ENCODE measurements at regions not wholly inside any gene's neighbourhood (a gene's known extent, or its start where the extent isn't known, plus 50 kb on each side); places are given as distances from the start of the nearest gene placed in this dataset.

GRCh38 chr6:105890521-105891244 lies 195.5 kb upstream of the PRDM1 start:
- no peak overlapping the region for H3K4me3 ChIP-seq
- DNase-seq (no peak), ATAC-seq (no peak)
- H3K27ac ChIP-seq: no peak overlapping the region
- H3K27me3 ChIP-seq: no peaks in the 10 kb centered on the region
- TF ChIP-seq CTCF (IDR thresholded peaks at IDR 0.05 in 4 of 5, conservative IDR thresholded peaks at IDR 0.05 in 1 of 5): no peak
- no peak for TF ChIP-seq POLR2A (IDR thresholded peaks at IDR 0.05)
- H3K36me3 ChIP-seq: no peaks in the 10 kb centered on the region
- peaks cover 7 to 10% of the 10 kb centered on the region in 2 donors for H3K4me1 ChIP-seq
- no peaks in the 10 kb centered on the region for H3K9me3 ChIP-seq
- in situ Hi-C loops (cut with MboI; ENCODE audit: low sequenced_read_pairs in 4 of 4) (no loop called here), intact Hi-C loops (cut with DNase I; ENCODE audit: low total_unique reads) (no loop called here)

- DNase-seq (no peak), ATAC-seq (no peak)
- in situ Hi-C loops (cut with MboI; ENCODE audit: low sequenced_read_pairs in 4 of 4): no loop called here
- Histone ChIP-seq H3K4me3 (no peak overlapping the region), H3K27ac (no peak overlapping the region), H3K36me3 (no peaks in the 10 kb centered on the region), H3K27me3 (no peaks in the 10 kb centered on the region), H3K4me1 (peaks cover 7 to 10% of the 10 kb centered on the region in 2 donors), H3K9me3 (no peaks in the 10 kb centered on the region)
- TF ChIP-seq POLR2A (IDR thresholded peaks at IDR 0.05): no peak
- no peak for TF ChIP-seq CTCF (IDR thresholded peaks at IDR 0.05 in 4 of 5, conservative IDR thresholded peaks at IDR 0.05 in 1 of 5)
- intact Hi-C loops (cut with DNase I; ENCODE audit: low total_unique reads): no loop called here
These were observed 196.2 kb upstream of the PRDM1 start for GRCh38 chr6:105889902-105890301.

DNA sequence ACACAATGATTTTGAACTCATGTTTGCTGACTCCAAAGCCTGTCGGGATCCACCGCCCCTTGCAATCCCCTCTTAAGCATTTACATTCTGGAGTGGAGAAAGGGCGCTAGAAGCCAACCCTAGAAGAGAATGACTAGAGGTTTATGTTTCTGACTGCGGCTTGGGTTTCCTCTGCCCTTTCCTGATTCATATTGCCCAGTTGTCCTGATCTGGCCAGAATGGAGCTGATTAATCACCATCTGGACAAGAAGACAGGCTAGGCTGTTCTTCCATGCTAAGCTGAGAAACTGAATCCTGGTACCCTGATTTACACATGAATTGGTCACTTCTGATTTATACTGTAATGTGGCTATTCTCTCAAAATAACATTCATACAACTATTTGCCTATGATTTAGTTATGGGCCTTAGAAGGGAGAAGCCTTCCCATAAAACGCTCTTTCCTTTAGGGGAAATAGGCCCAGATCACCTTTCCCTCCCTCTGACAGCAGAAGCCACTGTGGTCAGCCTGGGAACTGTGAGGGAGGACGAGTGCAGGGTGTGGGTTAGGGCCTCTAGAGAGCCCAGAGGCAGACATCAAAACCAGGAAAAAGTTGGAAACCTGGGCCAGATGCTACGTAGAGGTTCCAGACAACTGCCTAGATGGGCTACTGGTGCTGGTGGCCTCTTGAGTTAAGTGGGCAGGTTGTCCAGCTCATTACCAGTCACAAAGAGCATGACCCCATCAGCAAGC lies 199.2 kb upstream of the PRDM1 start:
- no peaks in the 10 kb centered on the region for H3K27me3 ChIP-seq
- in situ Hi-C loops (cut with MboI; ENCODE audit: low sequenced_read_pairs in 4 of 4): no loop called here
- no peak overlapping the region for H3K27ac ChIP-seq
- H3K4me3 ChIP-seq: no peak overlapping the region
- peak; percentile 65 to 82 for ATAC-seq
- intact Hi-C loops (cut with DNase I; ENCODE audit: low total_unique reads): no loop called here
- peaks cover 10 to 11% of the 10 kb centered on the region in 2 donors for H3K4me1 ChIP-seq
- TF ChIP-seq POLR2A (IDR thresholded peaks at IDR 0.05) (no peak), CTCF (IDR thresholded peaks at IDR 0.05 in 4 of 5, conservative IDR thresholded peaks at IDR 0.05 in 1 of 5) (no peak)
- H3K36me3 ChIP-seq: no peaks in the 10 kb centered on the region
- no peaks in the 10 kb centered on the region for H3K9me3 ChIP-seq
- DNase-seq: no peak

- DNase-seq: no peak
- no peak for ATAC-seq
- Histone ChIP-seq H3K27me3 (no peaks in the 10 kb centered on the region), H3K4me1 (peaks cover 10 to 11% of the 10 kb centered on the region in 2 donors), H3K36me3 (no peaks in the 10 kb centered on the region), H3K9me3 (no peaks in the 10 kb centered on the region), H3K27ac (no peak overlapping the region), H3K4me3 (no peak overlapping the region)
- in situ Hi-C loops (cut with MboI; ENCODE audit: low sequenced_read_pairs in 4 of 4): no loop called here
- intact Hi-C loops (cut with DNase I; ENCODE audit: low total_unique reads): no loop called here
- TF ChIP-seq CTCF (IDR thresholded peaks at IDR 0.05 in 4 of 5, conservative IDR thresholded peaks at IDR 0.05 in 1 of 5): no peak
- no peak for TF ChIP-seq POLR2A (IDR thresholded peaks at IDR 0.05)
These were observed 199.9 kb upstream of the PRDM1 start for GRCh38 chr6:105886066-105886813.

Data from gastrocnemius medialis (tissue), 4 donors.